Glutamatergic neuron (in vitro differentiated cells): ENCODE measurements at regions not wholly inside any gene's neighbourhood (a gene's known extent, or its start where the extent isn't known, plus 50 kb on each side); places are given as distances from the start of the nearest gene placed in this dataset.
"Not testable (repeated sequence)": the region's sequence is repeated elsewhere in the genome, so short reads cannot be mapped to it uniquely, and the experiment has no call there.

Experiments
- DNase-seq: peaks from one replicate; pipeline ENCODE4 v3.0.0; 2022
- H3K27ac Mint-ChIP-seq: one replicate; pipeline ENCODE4 v1.8.0; 2020; ENCODE audit warnings: mild to moderate bottlenecking, mixed read lengths, inconsistent platforms; ENCODE audit not compliant: unreplicated experiment
- H3K27me3 Mint-ChIP-seq: one replicate; pipeline ENCODE4 v1.8.0; 2020; ENCODE audit warnings: mild to moderate bottlenecking, moderate library complexity, mixed read lengths, inconsistent platforms; ENCODE audit not compliant: unreplicated experiment
- H3K36me3 Mint-ChIP-seq: one replicate; pipeline ENCODE4 v1.8.0; 2020; ENCODE audit warnings: mild to moderate bottlenecking, mixed read lengths, inconsistent platforms; ENCODE audit not compliant: unreplicated experiment
- H3K4me1 Mint-ChIP-seq: one replicate; pipeline ENCODE4 v1.8.0; 2020; ENCODE audit warnings: mild to moderate bottlenecking, low read depth, mixed read lengths, inconsistent platforms; ENCODE audit not compliant: unreplicated experiment
- H3K4me3 Mint-ChIP-seq: one replicate; pipeline ENCODE4 v1.8.0; 2020; ENCODE audit warnings: mild to moderate bottlenecking, mixed read lengths, inconsistent platforms; ENCODE audit not compliant: unreplicated experiment
- H3K9me3 Mint-ChIP-seq: one replicate; pipeline ENCODE4 v1.8.0; 2020; ENCODE audit warnings: mild to moderate bottlenecking, moderate library complexity, mixed read lengths, inconsistent platforms; ENCODE audit not compliant: unreplicated experiment
- CTCF ChIP-seq: fragments of 200-600 bp; sonication (generic); IDR thresholded peaks from one replicate; pipeline ENCODE4 v1.5.0; 2021; ENCODE audit not compliant: partially characterized antibody, unreplicated experiment

GRCh38 chr13:68897331-68897928 is 1210.2 kb upstream of the ATXN8OS start:
- no peak for DNase-seq
- no peaks in the 10 kb centered on the region for H3K9me3 Mint-ChIP-seq
- H3K4me3 Mint-ChIP-seq, result no peak overlapping the region
- H3K4me1 Mint-ChIP-seq, result no peaks in the 10 kb centered on the region
- H3K27me3 Mint-ChIP-seq, result no peaks in the 10 kb centered on the region
- no peaks in the 10 kb centered on the region for H3K36me3 Mint-ChIP-seq
- H3K27ac Mint-ChIP-seq, result no peak overlapping the region
- TF ChIP-seq CTCF, result no peak

GRCh38 chr13:68895696-68896095 is 1211.9 kb upstream of the ATXN8OS start:
- Mint-ChIP-seq H3K27ac (no peak overlapping the region), H3K9me3 (no peaks in the 10 kb centered on the region)

GRCh38 chr13:68893721-68894120 is 1213.9 kb upstream of the ATXN8OS start:
- DNase-seq, H3K27ac Mint-ChIP-seq, H3K36me3 Mint-ChIP-seq, H3K9me3 Mint-ChIP-seq, H3K4me3 Mint-ChIP-seq, H3K27me3 Mint-ChIP-seq, H3K4me1 Mint-ChIP-seq: not testable (repeated sequence)

More at GRCh38 chr13:68895696-68896095, 1211.9 kb upstream of the ATXN8OS start:
- Mint-ChIP-seq H3K36me3 (no peaks in the 10 kb centered on the region), H3K4me3 (no peak overlapping the region), H3K27me3 (no peaks in the 10 kb centered on the region), H3K4me1 (no peaks in the 10 kb centered on the region)
- DNase-seq, result no peak
- no peak for TF ChIP-seq CTCF

GRCh38 chr13:68892596-68892995 is 1215.0 kb upstream of the ATXN8OS start:
- H3K4me1 Mint-ChIP-seq, H3K9me3 Mint-ChIP-seq, H3K36me3 Mint-ChIP-seq, H3K4me3 Mint-ChIP-seq, H3K27me3 Mint-ChIP-seq, H3K27ac Mint-ChIP-seq, DNase-seq: not testable (repeated sequence)

GRCh38 chr13:68890101-68890500 is 1217.5 kb upstream of the ATXN8OS start:
- H3K4me3 Mint-ChIP-seq, H3K9me3 Mint-ChIP-seq, DNase-seq, H3K36me3 Mint-ChIP-seq, H3K4me1 Mint-ChIP-seq, H3K27me3 Mint-ChIP-seq, H3K27ac Mint-ChIP-seq: not testable (repeated sequence)

- no peak for TF ChIP-seq CTCF
- no peaks in the 10 kb centered on the region for H3K4me1 Mint-ChIP-seq
- no peak overlapping the region for H3K4me3 Mint-ChIP-seq
- no peak overlapping the region for H3K27ac Mint-ChIP-seq
- peaks cover 4% of the 10 kb centered on the region for H3K9me3 Mint-ChIP-seq
- H3K27me3 Mint-ChIP-seq, result peaks cover 2% of the 10 kb centered on the region
- H3K36me3 Mint-ChIP-seq, result no peaks in the 10 kb centered on the region
- DNase-seq, result no peak
These were observed 1218.8 kb upstream of the ATXN8OS start for GRCh38 chr13:68888832-68889231.
